Stomach smooth muscle (tissue), 2 donors: ENCODE measurements at regions not wholly inside any gene's neighbourhood (a gene's known extent, or its start where the extent isn't known, plus 50 kb on each side); places are given as distances from the start of the nearest gene placed in this dataset.
A peak's percentile ranks its signal among the peaks of the same experiment; 100 is the strongest.

Experiments used
- H3K27ac ChIP-seq: one replicate; pipeline ENCODE4 v1.7.0; 2013; ENCODE audit warnings: mild to moderate bottlenecking, low read length, inconsistent platforms
- H3K27me3 ChIP-seq, 2 donors: one replicate each; pipeline ENCODE4 v1.7.0; 2013; ENCODE audit warnings: low read length in 2 of 2; ENCODE audit not compliant: insufficient read depth in 2 of 2, control insufficient read depth in 1 of 2
- H3K36me3 ChIP-seq, 2 donors: one replicate each; pipeline ENCODE4 v1.7.0; 2013; ENCODE audit warnings: low read length in 2 of 2; ENCODE audit not compliant: control insufficient read depth in 2 of 2, insufficient read depth in 2 of 2
- H3K4me1 ChIP-seq: one replicate; pipeline ENCODE4 v1.7.0; 2013; ENCODE audit warnings: low read length; ENCODE audit not compliant: control insufficient read depth, insufficient read depth
- H3K4me3 ChIP-seq, 2 donors: one replicate each; pipeline ENCODE4 v1.7.0; 2013; ENCODE audit warnings: low read length in 2 of 2
- H3K9ac ChIP-seq, 2 donors: one replicate each; pipeline ENCODE4 v1.7.0; 2013; ENCODE audit warnings: low read length in 2 of 2, mild to moderate bottlenecking in 1 of 2
- H3K9me3 ChIP-seq, 2 donors: one replicate each; pipeline ENCODE4 v1.7.0; 2013; ENCODE audit warnings: low read length in 2 of 2; ENCODE audit not compliant: control insufficient read depth in 2 of 2
- donor health status: healthy.
- donor health status: Pancreatic carcinoma.

- Histone ChIP-seq H3K27ac (no peak overlapping the region), H3K4me3 (peak overlapping the region; percentile 54 to 56), H3K27me3 (no peaks in the 10 kb centered on the region), H3K4me1 (no peaks in the 10 kb centered on the region), H3K9me3 (no peaks in the 10 kb centered on the region), H3K36me3 (no peaks in the 10 kb centered on the region), H3K9ac (no peak overlapping the region)
These were observed 150.2 kb upstream of the SPATS2L start for GRCh38 chr2:200156166-200156835.

- Histone ChIP-seq H3K4me1 (no peaks in the 10 kb centered on the region), H3K4me3 (no peak overlapping the region), H3K9me3 (no peaks in the 10 kb centered on the region), H3K9ac (no peak overlapping the region), H3K27ac (no peak overlapping the region), H3K36me3 (no peaks in the 10 kb centered on the region), H3K27me3 (no peaks in the 10 kb centered on the region)
These were observed 147.7 kb upstream of the SPATS2L start for GRCh38 chr2:200158647-200159356.

GRCh38 chr2:200159357-200159707, 147.2 kb upstream of the SPATS2L start:
- Histone ChIP-seq H3K9me3 (no peaks in the 10 kb centered on the region), H3K36me3 (no peaks in the 10 kb centered on the region), H3K27ac (no peak overlapping the region), H3K9ac (no peak overlapping the region), H3K4me3 (no peak overlapping the region), H3K4me1 (no peaks in the 10 kb centered on the region), H3K27me3 (no peaks in the 10 kb centered on the region)

GRCh38 chr2:200159829-200160781, 146.4 kb upstream of the SPATS2L start:
- no peak overlapping the region for H3K9ac ChIP-seq
- no peak overlapping the region for H3K4me3 ChIP-seq
- no peak overlapping the region for H3K27ac ChIP-seq
- no peaks in the 10 kb centered on the region for H3K36me3 ChIP-seq
- no peaks in the 10 kb centered on the region for H3K9me3 ChIP-seq
- H3K27me3 ChIP-seq: no peaks in the 10 kb centered on the region
- no peaks in the 10 kb centered on the region for H3K4me1 ChIP-seq

- Histone ChIP-seq H3K27me3 (no peaks in the 10 kb centered on the region), H3K4me3 (no peak overlapping the region), H3K27ac (no peak overlapping the region)
These were observed 145.0 kb upstream of the SPATS2L start for GRCh38 chr2:200161458-200161857.

GRCh38 chr2:200165687-200166086, 140.8 kb upstream of the SPATS2L start:
- Histone ChIP-seq H3K4me3 (no peak overlapping the region), H3K36me3 (no peaks in the 10 kb centered on the region), H3K9ac (no peak overlapping the region), H3K27me3 (no peaks in the 10 kb centered on the region), H3K4me1 (no peaks in the 10 kb centered on the region), H3K9me3 (peaks cover 0 to 2% of the 10 kb centered on the region in 2 donors), H3K27ac (no peak overlapping the region)

More at GRCh38 chr2:200161458-200161857, 145.0 kb upstream of the SPATS2L start:
- no peaks in the 10 kb centered on the region for H3K36me3 ChIP-seq
- H3K4me1 ChIP-seq: no peaks in the 10 kb centered on the region
- H3K9ac ChIP-seq: no peak overlapping the region
- peaks cover 0 to 2% of the 10 kb centered on the region in 2 donors for H3K9me3 ChIP-seq

GRCh38 chr2:200168641-200169555, 137.6 kb upstream of the SPATS2L start:
- Histone ChIP-seq H3K27ac (no peak overlapping the region), H3K27me3 (no peaks in the 10 kb centered on the region), H3K9ac (no peak overlapping the region), H3K4me1 (no peaks in the 10 kb centered on the region), H3K36me3 (no peaks in the 10 kb centered on the region), H3K9me3 (peaks cover 0 to 2% of the 10 kb centered on the region in 2 donors), H3K4me3 (no peak overlapping the region)

- Histone ChIP-seq H3K27me3 (no peaks in the 10 kb centered on the region), H3K4me1 (no peaks in the 10 kb centered on the region), H3K9me3 (peaks cover 0 to 2% of the 10 kb centered on the region in 2 donors), H3K27ac (no peak overlapping the region), H3K4me3 (no peak overlapping the region), H3K36me3 (no peaks in the 10 kb centered on the region), H3K9ac (no peak overlapping the region)
These were observed 136.3 kb upstream of the SPATS2L start for GRCh38 chr2:200170221-200170620.

- no peaks in the 10 kb centered on the region for H3K36me3 ChIP-seq
- H3K4me3 ChIP-seq: no peak overlapping the region
- no peaks in the 10 kb centered on the region for H3K9me3 ChIP-seq
- no peaks in the 10 kb centered on the region for H3K27me3 ChIP-seq
- no peak overlapping the region for H3K27ac ChIP-seq
- H3K4me1 ChIP-seq: no peaks in the 10 kb centered on the region
- no peak overlapping the region for H3K9ac ChIP-seq
These were observed 134.6 kb upstream of the SPATS2L start for GRCh38 chr2:200171731-200172482.
